Bronchial epithelial cell (primary cell): ENCODE measurements at regions not wholly inside any gene's neighbourhood (a gene's known extent, or its start where the extent isn't known, plus 50 kb on each side); places are given as distances from the start of the nearest gene placed in this dataset.
A peak's percentile ranks its signal among the peaks of the same experiment; 100 is the strongest.

Source experiments
- DNase-seq: peaks from one replicate; pipeline ENCODE4 v3.0.0-alpha.2; 2010; ENCODE audit warnings: low read depth
- FAIRE-seq: peaks from 2 replicates; lab custom pipeline; 2011; peaks lifted over from hg19 to GRCh38; lab: Jason Lieb, UNC
- H3K27me3 ChIP-seq: 2 replicates; pipeline ENCODE4 v1.5.1; 2011; ENCODE audit warnings: low read length; ENCODE audit not compliant: control insufficient read depth, insufficient read depth
- H3K36me3 ChIP-seq: 2 replicates; pipeline ENCODE4 v1.5.1; 2011; ENCODE audit warnings: low read length; ENCODE audit not compliant: control insufficient read depth, insufficient read depth
- H3K4me3 ChIP-seq: 2 replicates; pipeline ENCODE4 v1.5.1; 2011; ENCODE audit warnings: mild to moderate bottlenecking, low read depth, low read length, control low read depth
- CTCF ChIP-seq: IDR thresholded peaks from 2 replicates; pipeline ENCODE4 v1.5.1; 2011; ENCODE audit warnings: mild to moderate bottlenecking, moderate library complexity, low read length, control low read depth, inconsistent platforms; ENCODE audit not compliant: insufficient read depth, severe bottlenecking

GRCh38 chr7:25032774-25033743, 53.1 kb upstream of the OSBPL3 start:
- FAIRE-seq = peak; percentile 86
- DNase-seq = no peak
- H3K4me3 ChIP-seq = no peak overlapping the region
- no peaks in the 10 kb centered on the region for H3K27me3 ChIP-seq
- H3K36me3 ChIP-seq = no peaks in the 10 kb centered on the region
- TF ChIP-seq CTCF = no peak

DNA sequence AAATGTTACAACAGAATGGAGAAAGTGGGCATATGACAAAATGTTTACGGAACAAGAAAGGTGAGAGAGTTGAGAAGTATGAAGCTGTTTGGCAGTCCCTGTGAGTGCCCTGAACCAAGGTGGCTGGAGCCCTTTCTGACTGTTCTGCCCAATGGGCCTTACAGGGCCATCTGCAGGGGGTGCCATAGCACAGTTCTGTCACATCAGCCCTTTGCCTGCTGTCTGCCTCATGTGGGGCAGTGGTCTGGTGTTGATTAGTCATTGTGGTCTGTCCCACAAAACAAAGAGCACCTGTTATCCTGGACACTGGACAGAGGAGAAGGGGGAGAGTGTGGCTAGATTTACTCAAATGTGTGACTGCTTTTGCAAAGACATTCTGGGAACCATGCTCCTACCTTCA, 51.5 kb upstream of the OSBPL3 start:
- FAIRE-seq (no peak), DNase-seq (no peak)
- no peak overlapping the region for H3K4me3 ChIP-seq
- no peak for TF ChIP-seq CTCF
- H3K27me3 ChIP-seq = no peaks in the 10 kb centered on the region
- H3K36me3 ChIP-seq = no peaks in the 10 kb centered on the region

DNA sequence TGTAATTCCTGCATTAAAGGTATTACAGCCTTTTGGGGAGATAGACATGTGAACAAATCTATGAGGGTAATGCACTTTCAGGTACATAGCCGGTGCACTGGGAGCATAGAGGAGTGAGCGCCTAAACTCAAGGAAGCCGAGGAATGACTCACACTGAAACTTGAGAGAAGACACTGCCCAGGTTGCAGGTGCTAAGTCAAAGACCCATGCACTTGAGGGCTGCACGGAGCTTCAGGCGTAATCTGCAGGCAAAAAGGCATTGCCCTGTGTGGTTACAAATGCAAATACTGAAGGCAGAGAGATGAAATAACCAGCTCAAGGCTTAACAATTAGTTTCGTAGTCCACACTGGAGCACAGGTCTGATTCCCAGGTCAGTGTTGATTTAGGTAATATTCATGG, 51.0 kb upstream of the OSBPL3 start:
- H3K4me3 ChIP-seq = no peak overlapping the region
- H3K36me3 ChIP-seq = no peaks in the 10 kb centered on the region
- FAIRE-seq = peak; percentile 23
- TF ChIP-seq CTCF = no peak
- peak; percentile 73 for DNase-seq
- no peaks in the 10 kb centered on the region for H3K27me3 ChIP-seq
